Activated CD4-positive, alpha-beta T cell treated with anti-CD3 and anti-CD28 coated beads for 24 hours (primary cell): ENCODE measurements at regions not wholly inside any gene's neighbourhood (a gene's known extent, or its start where the extent isn't known, plus 50 kb on each side); places are given as distances from the start of the nearest gene placed in this dataset.
"Not testable (repeated sequence)": the region's sequence is repeated elsewhere in the genome, so short reads cannot be mapped to it uniquely, and the experiment has no call there.

ENCODE experiments used
- DNase-seq, 2 donors: peaks; one replicate each; pipeline ENCODE4 v3.0.0-alpha.2; 2020; ENCODE audit warnings: low read depth in 2 of 2

DNA sequence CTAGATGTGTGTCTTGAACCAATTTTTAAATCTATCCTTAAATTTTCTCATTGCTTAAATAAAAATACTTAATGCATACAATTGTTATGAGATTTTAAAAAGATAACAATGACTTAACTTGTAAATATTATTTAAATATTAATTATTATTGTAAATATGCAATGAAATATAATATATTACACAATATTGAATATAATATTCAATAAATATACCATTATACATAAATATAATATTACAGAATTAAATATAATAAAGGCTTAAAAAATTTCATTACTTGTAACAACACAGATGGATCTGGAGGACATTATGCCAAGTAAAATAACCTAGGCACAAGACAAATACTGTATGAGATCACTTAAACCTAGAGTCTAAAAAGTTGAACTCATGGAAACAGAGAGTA is 1532.3 kb downstream of the PCDH9 start:
- DNase-seq: no peak

- no peak for DNase-seq
Observed at GRCh38 chr13:65679240-65679639, 1550.9 kb downstream of the PCDH9 start.

DNA sequence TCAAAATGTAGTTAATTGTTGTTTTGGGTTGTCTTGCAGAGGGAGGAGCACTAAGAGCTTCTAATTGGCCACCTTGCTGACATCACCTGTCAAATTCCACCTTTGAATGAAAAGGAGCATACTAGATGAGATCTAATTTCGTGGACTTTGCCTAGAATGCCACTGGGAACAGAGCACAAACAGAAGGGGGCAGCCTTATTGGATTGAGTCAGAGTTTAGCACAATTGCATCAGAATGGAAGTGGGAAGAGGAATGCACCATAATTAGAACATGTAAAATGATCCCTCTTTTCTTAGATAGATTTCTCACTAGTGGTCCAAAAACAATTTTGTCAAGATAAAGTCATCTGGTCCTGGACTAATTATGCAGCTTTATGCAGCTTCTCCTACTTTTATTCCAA is 1552.2 kb downstream of the PCDH9 start:
- no peak for DNase-seq

DNA sequence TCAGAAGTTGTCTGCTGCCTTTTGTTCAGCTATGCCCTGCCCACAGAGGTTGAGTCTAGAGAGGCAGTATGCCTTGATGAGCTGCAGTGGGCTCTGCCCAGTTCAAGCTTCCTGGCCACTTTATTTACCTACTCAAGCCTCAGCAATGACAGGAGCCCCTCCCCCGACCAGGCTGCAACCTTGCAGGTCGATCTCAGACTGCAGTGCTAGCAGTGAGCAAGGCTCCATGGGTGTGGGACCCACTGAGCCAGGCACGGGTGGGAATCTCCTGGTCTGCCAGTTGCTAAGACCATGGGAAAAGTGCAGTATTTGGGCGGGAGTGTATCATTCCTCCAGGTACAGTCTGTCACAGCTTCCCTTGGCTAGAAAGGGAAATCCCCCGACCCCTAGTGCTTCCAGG is 1554.8 kb downstream of the PCDH9 start:
- not testable (repeated sequence) for DNase-seq

- DNase-seq: no peak
Observed at GRCh38 chr13:65670014-65670625, 1560.0 kb downstream of the PCDH9 start.

DNA sequence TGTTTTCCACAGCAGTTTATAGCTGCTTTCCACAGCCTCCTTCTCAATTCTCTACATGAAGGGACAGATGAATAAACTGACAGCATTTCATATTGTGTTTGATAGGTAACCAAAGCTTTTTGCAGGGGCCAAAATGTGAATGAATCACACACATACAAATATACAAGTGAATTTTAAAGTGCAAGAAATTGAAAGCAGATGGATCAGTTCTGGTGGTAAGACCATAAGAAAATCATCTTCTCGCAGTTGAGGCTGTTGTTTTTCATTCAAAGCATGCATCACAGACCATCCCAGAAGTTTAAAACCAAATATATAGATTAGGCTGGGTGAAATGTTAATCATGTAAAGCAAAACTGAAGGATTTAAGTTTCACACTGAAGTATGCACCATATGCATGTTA is 1569.4 kb downstream of the PCDH9 start:
- DNase-seq: no peak

DNA sequence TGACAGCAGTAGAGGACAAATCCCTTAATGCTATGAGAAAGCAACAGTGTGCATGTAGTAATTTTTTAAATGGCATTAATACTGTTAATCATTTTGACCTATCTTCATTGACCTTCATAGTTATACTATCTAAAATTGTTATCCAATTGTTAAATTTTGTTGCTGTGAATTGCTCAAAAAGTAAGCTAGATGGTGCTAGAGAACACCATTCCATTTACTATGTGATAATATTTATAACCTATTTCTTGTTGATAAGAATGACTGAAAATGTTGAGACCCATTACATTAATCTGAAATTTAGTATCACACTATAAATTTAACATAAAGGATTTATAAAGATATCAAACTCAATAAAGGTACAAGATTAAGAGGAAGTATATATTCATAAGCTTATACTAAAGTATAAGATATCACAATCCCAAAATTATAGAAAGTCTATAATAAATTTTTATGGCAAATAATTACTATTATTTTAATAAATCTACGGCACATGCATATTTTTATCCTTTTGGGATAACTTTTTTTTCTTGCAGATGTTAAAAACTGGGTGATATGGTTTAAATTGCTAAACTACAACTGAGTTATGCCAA is 1573.3 kb downstream of the PCDH9 start:
- DNase-seq: no peak

DNA sequence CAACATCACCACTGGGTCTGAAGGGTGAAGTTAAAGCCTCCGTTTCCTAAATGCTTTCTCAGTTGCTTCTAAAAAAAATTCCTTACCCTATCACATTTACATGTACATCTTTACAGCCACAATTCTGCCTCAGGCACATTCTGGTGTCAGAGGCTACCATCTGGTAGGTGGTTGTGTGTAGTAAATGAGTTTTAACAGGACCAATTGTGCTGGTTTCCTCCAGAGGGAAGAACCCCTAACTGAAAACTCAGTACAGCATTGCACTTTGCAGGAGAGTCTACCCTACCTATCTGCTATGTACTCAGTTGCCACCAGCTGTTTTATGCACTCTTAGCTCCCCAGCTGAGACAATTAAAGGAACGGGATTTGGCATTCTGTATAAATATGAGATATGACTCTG is 1576.5 kb downstream of the PCDH9 start:
- no peak for DNase-seq

GRCh38 chr13:65650321-65650720 is 1579.8 kb downstream of the PCDH9 start:
- DNase-seq: no peak

- no peak for DNase-seq
Observed at GRCh38 chr13:65642996-65643395, 1587.1 kb downstream of the PCDH9 start.

GRCh38 chr13:65642301-65642700 is 1587.8 kb downstream of the PCDH9 start:
- DNase-seq: no peak

DNA sequence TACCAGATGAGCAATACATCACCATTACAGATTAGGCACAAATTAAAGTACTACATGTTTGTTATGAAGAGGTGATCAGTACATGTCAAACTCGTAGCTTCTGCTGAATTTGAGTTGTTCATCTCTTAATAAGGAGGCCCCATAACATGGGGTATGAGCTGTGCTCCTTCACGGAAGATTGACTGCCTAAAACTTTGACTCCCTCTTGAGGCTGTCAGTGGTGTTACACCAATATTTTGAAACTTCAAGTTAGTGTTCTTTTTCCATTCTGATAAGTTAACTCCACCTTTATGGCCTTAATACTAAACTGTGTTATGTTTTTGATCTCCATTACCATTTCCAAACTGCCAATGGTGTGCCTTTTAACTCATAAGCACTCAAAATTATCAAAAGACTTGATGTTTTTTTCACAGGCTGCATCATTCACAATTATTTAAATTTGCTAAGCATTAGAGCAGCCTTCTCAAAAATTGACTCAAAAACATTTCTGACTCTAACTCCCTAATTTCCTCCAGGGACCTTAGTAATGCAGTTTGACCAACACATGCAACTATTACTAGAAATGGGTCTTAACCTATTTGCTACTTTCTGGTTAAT is 1591.5 kb downstream of the PCDH9 start:
- no peak for DNase-seq

DNA sequence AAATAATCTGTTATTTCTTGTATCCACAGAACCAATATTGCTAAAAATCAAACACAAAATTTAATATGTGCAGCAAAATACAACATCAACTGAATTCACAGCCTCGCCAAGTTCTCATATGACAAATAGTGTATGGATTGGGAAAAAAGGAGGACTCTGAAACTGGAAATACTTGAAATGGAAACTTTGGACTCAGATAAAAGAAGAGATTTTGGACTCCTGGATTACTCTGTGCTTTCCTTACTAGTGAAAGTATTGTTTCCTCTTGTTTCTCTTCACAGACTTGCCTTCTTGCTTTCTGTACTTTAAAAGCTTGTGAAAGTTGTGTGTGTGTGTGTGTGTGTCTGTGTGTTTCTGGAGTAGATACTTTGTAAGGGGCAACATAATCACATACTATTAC is 1596.3 kb downstream of the PCDH9 start:
- DNase-seq: no peak

GRCh38 chr13:65631078-65631477 is 1599.1 kb downstream of the PCDH9 start:
- no peak for DNase-seq

- DNase-seq: no peak
Observed at GRCh38 chr13:65629926-65630325, 1600.2 kb downstream of the PCDH9 start.

GRCh38 chr13:65623148-65623547 is 1607.0 kb downstream of the PCDH9 start:
- no peak for DNase-seq

DNA sequence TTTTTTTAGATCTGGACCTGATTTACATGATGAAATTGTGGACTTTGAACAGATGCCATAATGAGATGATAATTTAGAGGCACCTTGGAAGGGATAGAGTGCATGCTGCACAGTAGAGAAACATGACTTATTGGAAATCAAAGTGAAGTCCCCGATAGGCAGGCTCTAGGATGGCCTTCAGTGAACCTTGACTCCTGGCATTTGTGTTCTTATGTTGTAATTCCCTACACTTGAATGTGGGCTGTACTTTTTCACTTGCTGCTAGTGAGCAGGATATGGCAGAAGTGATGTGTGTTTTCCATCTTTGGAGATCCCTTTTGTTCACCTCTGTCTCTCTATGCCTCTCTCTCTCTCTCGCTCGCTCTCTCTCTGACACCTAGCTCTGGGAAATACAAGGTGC is 1614.6 kb downstream of the PCDH9 start:
- no peak for DNase-seq

GRCh38 chr13:65613004-65613403 is 1617.1 kb downstream of the PCDH9 start:
- no peak for DNase-seq

DNA sequence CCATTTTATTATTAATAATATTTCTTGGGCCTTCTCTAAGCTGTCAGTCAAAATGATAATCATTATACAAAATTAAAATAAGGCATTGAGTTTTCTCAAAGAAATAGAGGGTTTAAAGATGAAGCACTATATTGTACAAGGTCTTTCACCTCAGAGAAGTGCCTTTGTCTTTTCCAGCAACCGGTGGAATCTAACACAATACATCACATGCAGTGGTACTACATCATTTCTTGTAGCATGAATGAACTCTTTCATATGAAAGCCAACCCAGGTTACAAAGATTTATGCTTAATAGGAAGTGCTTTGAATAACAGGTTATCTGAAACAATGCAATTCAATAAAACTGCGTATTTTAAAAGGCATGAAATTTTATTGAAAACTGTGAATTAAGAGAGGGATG is 1620.8 kb downstream of the PCDH9 start:
- DNase-seq: no peak

DNA sequence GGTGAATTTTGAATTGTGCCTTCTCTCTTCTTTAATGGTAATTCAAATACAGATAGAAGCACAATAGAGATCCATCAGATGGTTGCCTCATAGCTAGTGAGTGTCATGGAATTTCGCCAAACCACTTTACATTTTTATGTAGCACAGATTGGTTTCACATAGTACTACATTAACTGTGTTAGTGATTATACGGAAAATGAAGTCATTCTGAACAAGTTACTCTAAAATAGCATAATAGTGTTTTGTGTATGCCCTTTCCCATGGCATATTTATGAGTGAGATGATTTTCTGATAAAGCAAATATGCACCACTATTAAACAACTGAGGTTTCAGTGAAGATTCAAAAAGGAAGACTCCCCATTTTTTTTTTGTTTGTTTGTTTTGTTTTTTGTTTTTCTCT is 1623.5 kb downstream of the PCDH9 start:
- DNase-seq: no peak

DNA sequence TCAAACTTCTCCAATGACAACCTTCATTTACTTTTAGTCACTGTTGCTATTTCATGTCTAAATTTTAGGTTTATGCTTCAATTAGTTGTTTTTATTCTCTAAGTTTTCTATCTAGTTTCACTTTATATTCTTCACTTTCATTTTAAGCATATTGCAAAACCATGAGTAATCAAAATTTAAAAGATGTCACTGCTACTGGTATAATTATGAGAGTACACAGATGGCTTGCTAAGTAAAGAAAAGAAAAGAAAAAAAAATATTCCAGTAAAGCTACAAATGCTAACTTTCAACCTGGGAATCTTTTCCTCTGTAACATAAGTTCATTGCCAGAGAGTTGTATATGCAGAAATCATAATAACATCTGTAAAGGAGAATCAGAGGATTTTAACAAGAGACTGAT is 1624.7 kb downstream of the PCDH9 start:
- DNase-seq: no peak

DNA sequence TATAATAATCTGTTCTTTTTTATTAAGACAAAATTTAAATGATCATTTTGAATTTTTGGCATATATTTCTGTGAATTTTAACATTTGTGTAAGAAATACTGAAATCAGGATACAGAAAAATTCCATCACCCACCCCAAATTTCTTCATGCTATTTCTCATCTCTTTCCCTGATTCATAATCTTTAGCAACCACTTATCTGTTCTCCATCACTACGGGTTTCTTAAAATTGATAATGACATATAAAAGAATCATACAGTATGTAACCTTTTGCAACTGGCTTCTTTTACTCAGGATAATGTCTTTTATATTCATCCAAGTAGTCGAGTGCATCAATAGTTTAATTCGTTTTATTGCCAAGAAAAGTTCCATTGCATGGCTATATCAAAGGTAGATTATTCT is 1627.0 kb downstream of the PCDH9 start:
- DNase-seq: no peak

DNA sequence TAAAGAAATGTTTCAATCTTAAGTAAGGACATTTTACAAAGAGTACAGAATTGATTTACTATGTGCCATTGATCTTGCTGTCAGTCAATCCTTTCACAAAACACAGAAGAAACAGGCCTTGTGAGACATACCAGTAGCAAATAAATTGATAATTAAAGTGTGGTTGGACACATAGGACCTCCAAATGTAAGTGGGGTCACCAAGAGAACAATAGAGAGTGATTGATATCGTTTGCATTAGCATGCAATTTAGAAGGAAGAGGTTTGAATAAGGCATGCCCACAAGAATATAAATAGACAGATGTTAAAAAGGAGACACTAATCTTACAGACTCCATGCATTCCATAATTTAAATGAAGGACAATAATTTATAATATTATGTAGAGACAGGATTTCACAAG is 1628.3 kb downstream of the PCDH9 start:
- DNase-seq: no peak

- DNase-seq: no peak
Observed at GRCh38 chr13:65600702-65601101, 1629.4 kb downstream of the PCDH9 start.
